Dermis blood vessel endothelial cell (primary cell): ENCODE measurements at regions not wholly inside any gene's neighbourhood (a gene's known extent, or its start where the extent isn't known, plus 50 kb on each side); places are given as distances from the start of the nearest gene placed in this dataset.
A peak's percentile ranks its signal among the peaks of the same experiment; 100 is the strongest.

Experiments
- DNase-seq: peaks from one replicate; pipeline ENCODE4 v3.0.0; 2010

- DNase-seq: no peak
Observed at GRCh38 chr16:86121374-86122010, 222.5 kb downstream of the IRF8 start.

GRCh38 chr16:86122681-86123342 is 223.8 kb downstream of the IRF8 start:
- DNase-seq: no peak

- DNase-seq: no peak
Observed at GRCh38 chr16:86124321-86124720, 225.4 kb downstream of the IRF8 start.

GRCh38 chr16:86126891-86127290 is 227.9 kb downstream of the IRF8 start:
- no peak for DNase-seq

GRCh38 chr16:86127366-86127765 is 228.4 kb downstream of the IRF8 start:
- DNase-seq: no peak

- no peak for DNase-seq
Observed at GRCh38 chr16:86128246-86128645, 229.3 kb downstream of the IRF8 start.

GRCh38 chr16:86129541-86129940 is 230.6 kb downstream of the IRF8 start:
- no peak for DNase-seq

- DNase-seq: no peak
Observed at GRCh38 chr16:86133377-86133776, 234.4 kb downstream of the IRF8 start.

GRCh38 chr16:86133847-86134375 is 234.9 kb downstream of the IRF8 start:
- no peak for DNase-seq

- no peak for DNase-seq
Observed at GRCh38 chr16:86134802-86135461, 236.0 kb downstream of the IRF8 start.

GRCh38 chr16:86137359-86137758 is 238.4 kb downstream of the IRF8 start:
- no peak for DNase-seq

GRCh38 chr16:86138121-86139085 is 239.4 kb downstream of the IRF8 start:
- no peak for DNase-seq

GRCh38 chr16:86142801-86143236 is 243.9 kb downstream of the IRF8 start:
- DNase-seq: no peak

GRCh38 chr16:86143666-86144065 is 244.7 kb downstream of the IRF8 start:
- no peak for DNase-seq

- no peak for DNase-seq
Observed at GRCh38 chr16:86145669-86146068, 246.7 kb downstream of the IRF8 start.

GRCh38 chr16:86150641-86151238 is 251.8 kb downstream of the IRF8 start:
- no peak for DNase-seq

GRCh38 chr16:86151239-86151851 is 252.4 kb downstream of the IRF8 start:
- DNase-seq: no peak

- DNase-seq: no peak
Observed at GRCh38 chr16:86156155-86156554, 257.2 kb downstream of the IRF8 start.

- no peak for DNase-seq
Observed at GRCh38 chr16:86157616-86158247, 258.8 kb downstream of the IRF8 start.

GRCh38 chr16:86158688-86159360 is 259.9 kb downstream of the IRF8 start:
- DNase-seq: peak; percentile 21

- no peak for DNase-seq
Observed at GRCh38 chr16:86165479-86165878, 266.5 kb downstream of the IRF8 start.
